IMR-90 (cell line): ENCODE measurements at regions not wholly inside any gene's neighbourhood (a gene's known extent, or its start where the extent isn't known, plus 50 kb on each side); places are given as distances from the start of the nearest gene placed in this dataset.

Source experiments
- ATAC-seq: fragments of 200-7000 bp; cut with Tn5 transposase; 2 replicates; pipeline ENCODE4 v1.9.1; 2020; ENCODE audit warnings: low read depth, mild to moderate bottlenecking, moderate library complexity
- BruUV-seq: library from RNA; stranded (reverse); fragments of 400-500 nt; replicated peaks from 2 replicates; lab custom pipeline; 2021; lab: Mats Ljungman, UMichigan
- CTCF ChIA-PET: fragments of 300-600 bp; formaldehyde crosslinking; extraction: SDS; loops from one replicate; lab custom pipeline; 2021; ENCODE audit warnings: antibody characterized with exemption; lab: Yijun Ruan, JAX
- POLR2A ChIA-PET: fragments of 300-600 bp; sonication (Branson Sonifier 250); formaldehyde crosslinking; loops from one replicate; lab custom pipeline; 2022; ENCODE audit warnings: antibody characterized with exemption; ENCODE audit not compliant: unreplicated experiment; lab: Charles Lee
- DNase-seq: peaks from one replicate; pipeline ENCODE4 v3.0.0; 2013
- H2AFZ ChIP-seq: replicated peaks from 2 replicates; pipeline ENCODE3; 2013; ENCODE audit warnings: low read length, mild to moderate bottlenecking; ENCODE audit not compliant: poor library complexity
- H2AK5ac ChIP-seq: 2 replicates; pipeline ENCODE4 v1.6.1; 2013; ENCODE audit warnings: low read depth, low read length, inconsistent platforms
- H2AK9ac ChIP-seq: replicated peaks from 2 replicates; pipeline ENCODE3; 2013; ENCODE audit warnings: mild to moderate bottlenecking, low read depth, low read length, moderate library complexity; ENCODE audit not compliant: poor library complexity
- H2BK120ac ChIP-seq: 2 replicates; pipeline ENCODE4 v1.6.1; 2013; ENCODE audit warnings: low read depth, low read length, inconsistent platforms
- H2BK15ac ChIP-seq: 3 replicates; pipeline ENCODE4 v1.6.1; 2013; ENCODE audit warnings: low read depth, low read length, inconsistent platforms
- H2BK20ac ChIP-seq: 2 replicates; pipeline ENCODE4 v1.6.1; 2013; ENCODE audit warnings: low read depth, mild to moderate bottlenecking, inconsistent platforms, low read length, moderate library complexity
- H2BK5ac ChIP-seq: 2 replicates; pipeline ENCODE4 v1.6.1; 2013; ENCODE audit warnings: mild to moderate bottlenecking, low read depth, low read length, inconsistent platforms; ENCODE audit not compliant: poor library complexity, severe bottlenecking
- H3K14ac ChIP-seq: replicated peaks from 2 replicates; pipeline ENCODE4 v1.6.1; 2013; ENCODE audit warnings: low read depth, low read length, inconsistent platforms
- H3K18ac ChIP-seq: 2 replicates; pipeline ENCODE4 v1.6.1; 2013; ENCODE audit warnings: low read depth, low read length, control low read depth
- H3K23ac ChIP-seq: 2 replicates; pipeline ENCODE4 v1.6.1; 2013; ENCODE audit warnings: low read depth, low read length, inconsistent platforms
- H3K27ac ChIP-seq: 2 replicates; pipeline ENCODE4 v1.5.1; 2013; ENCODE audit warnings: mild to moderate bottlenecking, control low read depth, low read length; ENCODE audit not compliant: insufficient read depth
- H3K27me3 ChIP-seq: 2 replicates; pipeline ENCODE4 v1.6.1; 2013; ENCODE audit warnings: low read length; ENCODE audit not compliant: control insufficient read depth, insufficient read depth
- H3K36me3 ChIP-seq: 2 replicates; pipeline ENCODE4 v1.6.1; 2013; ENCODE audit warnings: low read length, mixed read lengths; ENCODE audit not compliant: control insufficient read depth, insufficient read depth
- H3K4ac ChIP-seq: 2 replicates; pipeline ENCODE4 v1.6.1; 2013; ENCODE audit warnings: low read depth, low read length, inconsistent platforms
- H3K4me1 ChIP-seq: 2 replicates; pipeline ENCODE4 v1.6.1; 2013; ENCODE audit warnings: low read length, mixed read lengths; ENCODE audit not compliant: control insufficient read depth, insufficient read depth
- H3K4me2 ChIP-seq: 2 replicates; pipeline ENCODE4 v1.6.1; 2013; ENCODE audit warnings: low read depth, mild to moderate bottlenecking, control low read depth, low read length, moderate library complexity
- H3K4me3 ChIP-seq: 2 replicates; pipeline ENCODE4 v1.5.1; 2013; ENCODE audit warnings: low read depth, mild to moderate bottlenecking, control low read depth, low read length, moderate library complexity; ENCODE audit not compliant: insufficient read depth
- H3K56ac ChIP-seq: 2 replicates; pipeline ENCODE4 v1.6.1; 2013; ENCODE audit warnings: low read length, inconsistent platforms; ENCODE audit not compliant: insufficient read depth; ENCODE audit errors: extremely low read depth
- H3K79me1 ChIP-seq, 2 experiments: 2 replicates each; pipeline ENCODE4 v1.6.1; 2013; ENCODE audit warnings: low read length in 2 of 2, inconsistent platforms in 1 of 2, low read depth in 1 of 2
- H3K9ac ChIP-seq: 2 replicates; pipeline ENCODE4 v1.6.1; 2013; ENCODE audit warnings: low read depth, low read length, control low read depth
- H3K9me1 ChIP-seq: 2 replicates; pipeline ENCODE4 v1.6.1; 2013; ENCODE audit warnings: low read length, inconsistent platforms; ENCODE audit not compliant: insufficient read depth
- H3K9me3 ChIP-seq: 2 replicates; pipeline ENCODE4 v1.6.1; 2013; ENCODE audit warnings: low read length; ENCODE audit not compliant: control insufficient read depth, insufficient read depth
- H4K20me1 ChIP-seq: 2 replicates; pipeline ENCODE4 v1.6.1; 2013; ENCODE audit warnings: low read length, inconsistent platforms; ENCODE audit not compliant: insufficient read depth
- H4K5ac ChIP-seq: 2 replicates; pipeline ENCODE4 v1.6.1; 2013; ENCODE audit warnings: mild to moderate bottlenecking, low read depth, low read length, control low read depth
- H4K8ac ChIP-seq, 2 experiments: 2 replicates each; pipeline ENCODE4 v1.6.1; 2013; ENCODE audit warnings: low read depth in 2 of 2, low read length in 2 of 2, control low read depth in 1 of 2, inconsistent platforms in 1 of 2
- H4K91ac ChIP-seq: 2 replicates; pipeline ENCODE4 v1.6.1; 2013; ENCODE audit warnings: low read depth, low read length, inconsistent platforms; ENCODE audit not compliant: insufficient read depth
- CEBPB ChIP-seq: IDR thresholded peaks from 2 replicates; pipeline ENCODE4 v1.6.1; 2012; ENCODE audit warnings: low read depth, low read length, improper control_type of control experiment
- CHD1 ChIP-seq: IDR thresholded peaks from 2 replicates; pipeline ENCODE4 v1.6.1; 2012; ENCODE audit warnings: low read depth, low read length, improper control_type of control experiment
- ELK1 ChIP-seq: fragments of 150-350 bp; IDR thresholded peaks from 2 replicates; pipeline ENCODE4 v1.6.1; 2016; ENCODE audit warnings: low read depth, mild to moderate bottlenecking, low read length, moderate library complexity, borderline replicate concordance
- FOS ChIP-seq: fragments of 150-350 bp; IDR thresholded peaks from 2 replicates; pipeline ENCODE4 v1.6.1; 2016; ENCODE audit warnings: low read depth, low read length
- MXI1 ChIP-seq: IDR thresholded peaks from 2 replicates; pipeline ENCODE4 v1.6.1; 2012; ENCODE audit warnings: low read depth, mild to moderate bottlenecking, low read length, moderate library complexity, borderline replicate concordance
- NFE2L2 ChIP-seq: fragments of 150-350 bp; IDR thresholded peaks from 2 replicates; pipeline ENCODE4 v1.6.1; 2016; ENCODE audit warnings: low read depth, mild to moderate bottlenecking, low read length
- POLR2A ChIP-seq: IDR thresholded peaks from 2 replicates; pipeline ENCODE4 v1.6.1; 2012; ENCODE audit warnings: mild to moderate bottlenecking, low read depth, low read length
- RAD21 ChIP-seq: IDR thresholded peaks from 2 replicates; pipeline ENCODE4 v1.6.1; 2012; ENCODE audit warnings: low read length, improper control_type of control experiment
- RCOR1 ChIP-seq: IDR thresholded peaks from 2 replicates; pipeline ENCODE4 v1.6.1; 2012; ENCODE audit warnings: mild to moderate bottlenecking, low read length, improper control_type of control experiment; ENCODE audit not compliant: insufficient replicate concordance
- RFX5 ChIP-seq: IDR thresholded peaks from 2 replicates; pipeline ENCODE4 v1.8.0; 2012; ENCODE audit warnings: low read depth, mild to moderate bottlenecking, low read length, moderate library complexity
- SMC3 ChIP-seq: fragments of 150-350 bp; IDR thresholded peaks from 2 replicates; pipeline ENCODE4 v1.6.1; 2016; ENCODE audit warnings: low read depth, mild to moderate bottlenecking, antibody characterized with exemption, low read length, moderate library complexity
- WGBS, 2 experiments: methylation state at CpG; one replicate each; pipeline versions ENCODE4 v1.1.5 to v1.1.7; 2013; ENCODE audit warnings: missing lambda C conversion rate in 2 of 2; ENCODE audit not compliant: insufficient read length in 1 of 2; ENCODE audit errors: extremely low coverage in 2 of 2; 5-methylcytosine and 5-hydroxymethylcytosine counted together
- dilution Hi-C: fragments of 300-500 bp; cut with HindIII; formaldehyde crosslinking; loops from one replicate; pipeline ENCODE4 v1.14.3; 2018; ENCODE audit warnings: low sequenced_read_pairs; ENCODE audit not compliant: unreplicated experiment
- in situ Hi-C: fragments of 300-500 bp; cut with MboI; formaldehyde crosslinking; loops from 3 replicates; pipeline ENCODE4 v1.14.3; 2019; ENCODE audit warnings: low sequenced_read_pairs, inconsistent platforms, mixed read lengths
- intact Hi-C: fragments of 100-400 bp; cut with micrococcal nuclease; formaldehyde crosslinking; loops from 2 replicates; pipeline ENCODE4 v1.10.0; 2022
- TF ChIP-seq, protein P1 (sequence below): fragments of 150-350 bp; IDR thresholded peaks from 2 replicates; pipeline ENCODE4 v1.6.1; 2017; ENCODE audit warnings: mild to moderate bottlenecking, antibody characterized with exemption, low read length, low read depth
- TF ChIP-seq, protein P2 (sequence below): conservative IDR thresholded peaks from 2 replicates; pipeline ENCODE4 v1.5.1; 2012; ENCODE audit warnings: mild to moderate bottlenecking, low read depth, low read length, improper control_type of control experiment

GRCh38 chrX:144265641-144266040 lies 381.8 kb downstream of the UBE2NL start:
- Histone ChIP-seq H3K27me3 (no peaks in the 10 kb centered on the region), H3K4me2 (no peak overlapping the region), H3K36me3 (no peaks in the 10 kb centered on the region), H2BK20ac (no peak overlapping the region), H4K5ac (no peak overlapping the region), H2BK120ac (no peak overlapping the region), H2AK5ac (no peak overlapping the region), H3K18ac (no peak overlapping the region), H3K23ac (no peak overlapping the region), H4K8ac (no peak overlapping the region), H2BK15ac (no peak overlapping the region), H2AFZ (no peak overlapping the region), H3K79me1 (no peaks in the 10 kb centered on the region), H2AK9ac (no peak overlapping the region), H3K14ac (no peak overlapping the region), H3K27ac (no peak overlapping the region), H4K91ac (no peak overlapping the region), H3K9me3 (peaks cover 3% of the 10 kb centered on the region; the same call in 1 of the 2 replicates), H3K9me1 (no peaks in the 10 kb centered on the region), H2BK5ac (no peak overlapping the region), H3K9ac (no peak overlapping the region), H3K4me3 (no peak overlapping the region), H3K4me1 (no peaks in the 10 kb centered on the region), H4K20me1 (no peaks in the 10 kb centered on the region), H3K56ac (no peak overlapping the region), H3K4ac (no peak overlapping the region)
- intact Hi-C loops (no loop called here), dilution Hi-C loops (no loop called here), in situ Hi-C loops (no loop called here)
- CTCF ChIA-PET, result no interaction called here
- POLR2A ChIA-PET, result no interaction called here
- no CpG with 5 or more reads among the region's 1 CpG for WGBS, 2 experiments
- no peak for DNase-seq
- BruUV-seq, result no TSS peak
- TF ChIP-seq RCOR1 (no peak), RFX5 (no peak), CHD1 (no peak), MXI1 (no peak), POLR2A (no peak), ELK1 (no peak), RAD21 (no peak), CEBPB (no peak), NFE2L2 (no peak), FOS (no peak), SMC3 (no peak)
- TF ChIP-seq, protein P1, sequence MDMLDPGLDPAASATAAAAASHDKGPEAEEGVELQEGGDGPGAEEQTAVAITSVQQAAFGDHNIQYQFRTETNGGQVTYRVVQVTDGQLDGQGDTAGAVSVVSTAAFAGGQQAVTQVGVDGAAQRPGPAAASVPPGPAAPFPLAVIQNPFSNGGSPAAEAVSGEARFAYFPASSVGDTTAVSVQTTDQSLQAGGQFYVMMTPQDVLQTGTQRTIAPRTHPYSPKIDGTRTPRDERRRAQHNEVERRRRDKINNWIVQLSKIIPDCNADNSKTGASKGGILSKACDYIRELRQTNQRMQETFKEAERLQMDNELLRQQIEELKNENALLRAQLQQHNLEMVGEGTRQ, result no peak
- TF ChIP-seq, protein P2, sequence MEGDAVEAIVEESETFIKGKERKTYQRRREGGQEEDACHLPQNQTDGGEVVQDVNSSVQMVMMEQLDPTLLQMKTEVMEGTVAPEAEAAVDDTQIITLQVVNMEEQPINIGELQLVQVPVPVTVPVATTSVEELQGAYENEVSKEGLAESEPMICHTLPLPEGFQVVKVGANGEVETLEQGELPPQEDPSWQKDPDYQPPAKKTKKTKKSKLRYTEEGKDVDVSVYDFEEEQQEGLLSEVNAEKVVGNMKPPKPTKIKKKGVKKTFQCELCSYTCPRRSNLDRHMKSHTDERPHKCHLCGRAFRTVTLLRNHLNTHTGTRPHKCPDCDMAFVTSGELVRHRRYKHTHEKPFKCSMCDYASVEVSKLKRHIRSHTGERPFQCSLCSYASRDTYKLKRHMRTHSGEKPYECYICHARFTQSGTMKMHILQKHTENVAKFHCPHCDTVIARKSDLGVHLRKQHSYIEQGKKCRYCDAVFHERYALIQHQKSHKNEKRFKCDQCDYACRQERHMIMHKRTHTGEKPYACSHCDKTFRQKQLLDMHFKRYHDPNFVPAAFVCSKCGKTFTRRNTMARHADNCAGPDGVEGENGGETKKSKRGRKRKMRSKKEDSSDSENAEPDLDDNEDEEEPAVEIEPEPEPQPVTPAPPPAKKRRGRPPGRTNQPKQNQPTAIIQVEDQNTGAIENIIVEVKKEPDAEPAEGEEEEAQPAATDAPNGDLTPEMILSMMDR, result no peak
- ATAC-seq, result no peak
